Activated T-cell treated with anti-CD3 and anti-CD28 coated beads, Interleukin-2, amount 50 U/mL, for 24 hours (primary cell): ENCODE measurements at regions not wholly inside any gene's neighbourhood (a gene's known extent, or its start where the extent isn't known, plus 50 kb on each side); places are given as distances from the start of the nearest gene placed in this dataset.

Source experiments
- DNase-seq: peaks from one replicate; pipeline ENCODE4 v3.0.0-alpha.2; 2020
- H3K27ac Mint-ChIP-seq: 2 replicates; pipeline ENCODE4 v1.8.0; 2020; ENCODE audit warnings: mild to moderate bottlenecking, mixed read lengths
- H3K27me3 Mint-ChIP-seq: 2 replicates; pipeline ENCODE4 v1.8.0; 2020; ENCODE audit warnings: mixed read lengths
- H3K36me3 Mint-ChIP-seq: 2 replicates; pipeline ENCODE4 v1.8.0; 2020; ENCODE audit warnings: low read depth, mixed read lengths
- H3K4me1 Mint-ChIP-seq: 2 replicates; pipeline ENCODE4 v1.8.0; 2020; ENCODE audit warnings: low read depth, mixed read lengths
- H3K4me3 Mint-ChIP-seq: 2 replicates; pipeline ENCODE4 v1.8.0; 2020; ENCODE audit warnings: mild to moderate bottlenecking, moderate library complexity, mixed read lengths
- H3K9me3 Mint-ChIP-seq: 2 replicates; pipeline ENCODE4 v1.8.0; 2020; ENCODE audit warnings: mixed read lengths

- no peak overlapping the region for H3K27ac Mint-ChIP-seq
- no peaks in the 10 kb centered on the region for H3K4me1 Mint-ChIP-seq
- H3K4me3 Mint-ChIP-seq = no peak overlapping the region
- H3K27me3 Mint-ChIP-seq = no peaks in the 10 kb centered on the region
- H3K36me3 Mint-ChIP-seq = no peaks in the 10 kb centered on the region
- H3K9me3 Mint-ChIP-seq = no peaks in the 10 kb centered on the region
- DNase-seq = no peak
These were observed 254.6 kb upstream of the LRRC7 start for GRCh38 chr1:69313118-69313517.

- Mint-ChIP-seq H3K4me3 (no peak overlapping the region), H3K4me1 (no peaks in the 10 kb centered on the region), H3K9me3 (peaks cover 6% of the 10 kb centered on the region), H3K27me3 (no peaks in the 10 kb centered on the region), H3K27ac (no peak overlapping the region), H3K36me3 (no peaks in the 10 kb centered on the region)
- DNase-seq = no peak
These were observed 252.3 kb upstream of the LRRC7 start for GRCh38 chr1:69315416-69315815.

GRCh38 chr1:69315823-69316222 is 251.9 kb upstream of the LRRC7 start:
- H3K36me3 Mint-ChIP-seq = no peaks in the 10 kb centered on the region
- H3K4me1 Mint-ChIP-seq = no peaks in the 10 kb centered on the region
- H3K4me3 Mint-ChIP-seq = no peak overlapping the region
- DNase-seq = no peak
- H3K9me3 Mint-ChIP-seq = peaks cover 6% of the 10 kb centered on the region
- no peak overlapping the region for H3K27ac Mint-ChIP-seq
- no peaks in the 10 kb centered on the region for H3K27me3 Mint-ChIP-seq

- Mint-ChIP-seq H3K36me3 (no peaks in the 10 kb centered on the region), H3K27ac (no peak overlapping the region), H3K9me3 (peaks cover 6% of the 10 kb centered on the region), H3K4me1 (no peaks in the 10 kb centered on the region), H3K27me3 (no peaks in the 10 kb centered on the region), H3K4me3 (no peak overlapping the region)
- no peak for DNase-seq
These were observed 248.4 kb upstream of the LRRC7 start for GRCh38 chr1:69319287-69319686.

- H3K4me3 Mint-ChIP-seq = no peak overlapping the region
- no peaks in the 10 kb centered on the region for H3K4me1 Mint-ChIP-seq
- no peak overlapping the region for H3K27ac Mint-ChIP-seq
These were observed 246.9 kb upstream of the LRRC7 start for GRCh38 chr1:69320757-69321211.

GRCh38 chr1:69321311-69321710 is 246.4 kb upstream of the LRRC7 start:
- Mint-ChIP-seq H3K27me3 (no peaks in the 10 kb centered on the region), H3K36me3 (no peaks in the 10 kb centered on the region), H3K4me1 (no peaks in the 10 kb centered on the region)

More at GRCh38 chr1:69320757-69321211, 246.9 kb upstream of the LRRC7 start:
- Mint-ChIP-seq H3K36me3 (no peaks in the 10 kb centered on the region), H3K27me3 (no peaks in the 10 kb centered on the region), H3K9me3 (peaks cover 6% of the 10 kb centered on the region)
- DNase-seq = no peak

GRCh38 chr1:69328186-69328585 is 239.5 kb upstream of the LRRC7 start:
- peaks cover 24% of the 10 kb centered on the region for H3K9me3 Mint-ChIP-seq
- no peaks in the 10 kb centered on the region for H3K4me1 Mint-ChIP-seq
- no peak for DNase-seq
- no peaks in the 10 kb centered on the region for H3K36me3 Mint-ChIP-seq
- H3K27me3 Mint-ChIP-seq = no peaks in the 10 kb centered on the region
- no peak overlapping the region for H3K4me3 Mint-ChIP-seq
- H3K27ac Mint-ChIP-seq = no peak overlapping the region

More at GRCh38 chr1:69321311-69321710, 246.4 kb upstream of the LRRC7 start:
- Mint-ChIP-seq H3K9me3 (peaks cover 6% of the 10 kb centered on the region), H3K4me3 (no peak overlapping the region), H3K27ac (no peak overlapping the region)
- DNase-seq = no peak

- Mint-ChIP-seq H3K27me3 (no peaks in the 10 kb centered on the region), H3K9me3 (peaks cover 8% of the 10 kb centered on the region), H3K4me3 (no peak overlapping the region), H3K4me1 (no peaks in the 10 kb centered on the region), H3K36me3 (no peaks in the 10 kb centered on the region), H3K27ac (no peak overlapping the region)
- no peak for DNase-seq
These were observed 204.5 kb upstream of the LRRC7 start for GRCh38 chr1:69363236-69363635.

- Mint-ChIP-seq H3K27ac (no peak overlapping the region), H3K4me1 (no peaks in the 10 kb centered on the region), H3K4me3 (no peak overlapping the region), H3K36me3 (no peaks in the 10 kb centered on the region), H3K27me3 (no peaks in the 10 kb centered on the region), H3K9me3 (peaks cover 28% of the 10 kb centered on the region)
- no peak for DNase-seq
These were observed 194.2 kb upstream of the LRRC7 start for GRCh38 chr1:69373520-69373919.

GRCh38 chr1:69376408-69376807 is 191.3 kb upstream of the LRRC7 start:
- H3K36me3 Mint-ChIP-seq = no peaks in the 10 kb centered on the region
- H3K4me1 Mint-ChIP-seq = no peaks in the 10 kb centered on the region
- H3K4me3 Mint-ChIP-seq = no peak overlapping the region
- no peak overlapping the region for H3K27ac Mint-ChIP-seq
- no peak for DNase-seq
- no peaks in the 10 kb centered on the region for H3K27me3 Mint-ChIP-seq
- H3K9me3 Mint-ChIP-seq = peaks cover 14% of the 10 kb centered on the region

GRCh38 chr1:69377507-69377906 is 190.2 kb upstream of the LRRC7 start:
- Mint-ChIP-seq H3K36me3 (no peaks in the 10 kb centered on the region), H3K9me3 (peaks cover 11% of the 10 kb centered on the region), H3K4me1 (no peaks in the 10 kb centered on the region), H3K27me3 (no peaks in the 10 kb centered on the region), H3K4me3 (no peak overlapping the region), H3K27ac (no peak overlapping the region)
- no peak for DNase-seq

- no peaks in the 10 kb centered on the region for H3K4me1 Mint-ChIP-seq
- H3K36me3 Mint-ChIP-seq = no peaks in the 10 kb centered on the region
- peaks cover 26% of the 10 kb centered on the region for H3K9me3 Mint-ChIP-seq
These were observed 179.7 kb upstream of the LRRC7 start for GRCh38 chr1:69388044-69388443.

GRCh38 chr1:69400128-69400527 is 167.6 kb upstream of the LRRC7 start:
- Mint-ChIP-seq H3K4me3 (no peak overlapping the region), H3K27me3 (no peaks in the 10 kb centered on the region), H3K27ac (no peak overlapping the region), H3K36me3 (no peaks in the 10 kb centered on the region), H3K4me1 (no peaks in the 10 kb centered on the region), H3K9me3 (peaks cover 12% of the 10 kb centered on the region)
- DNase-seq = no peak

More at GRCh38 chr1:69388044-69388443, 179.7 kb upstream of the LRRC7 start:
- no peak for DNase-seq
- Mint-ChIP-seq H3K4me3 (no peak overlapping the region), H3K27me3 (no peaks in the 10 kb centered on the region), H3K27ac (no peak overlapping the region)

- H3K36me3 Mint-ChIP-seq = no peaks in the 10 kb centered on the region
- no peaks in the 10 kb centered on the region for H3K4me1 Mint-ChIP-seq
- H3K27me3 Mint-ChIP-seq = no peaks in the 10 kb centered on the region
- no peak overlapping the region for H3K27ac Mint-ChIP-seq
- peaks cover 10% of the 10 kb centered on the region for H3K9me3 Mint-ChIP-seq
- DNase-seq = no peak
- H3K4me3 Mint-ChIP-seq = no peak overlapping the region
These were observed 165.8 kb upstream of the LRRC7 start for GRCh38 chr1:69401879-69402278.

- no peak overlapping the region for H3K27ac Mint-ChIP-seq
- peaks cover 8% of the 10 kb centered on the region for H3K9me3 Mint-ChIP-seq
- DNase-seq = no peak
- H3K4me3 Mint-ChIP-seq = no peak overlapping the region
- H3K36me3 Mint-ChIP-seq = no peaks in the 10 kb centered on the region
- H3K4me1 Mint-ChIP-seq = no peaks in the 10 kb centered on the region
- no peaks in the 10 kb centered on the region for H3K27me3 Mint-ChIP-seq
These were observed 163.9 kb upstream of the LRRC7 start for GRCh38 chr1:69403756-69404320.

- Mint-ChIP-seq H3K9me3 (peaks cover 8% of the 10 kb centered on the region), H3K36me3 (no peaks in the 10 kb centered on the region), H3K27ac (no peak overlapping the region), H3K4me1 (no peaks in the 10 kb centered on the region), H3K4me3 (no peak overlapping the region), H3K27me3 (no peaks in the 10 kb centered on the region)
- DNase-seq = no peak
These were observed 163.2 kb upstream of the LRRC7 start for GRCh38 chr1:69404486-69404885.
